GM18867 (cell line): ENCODE measurements at regions not wholly inside any gene's neighbourhood (a gene's known extent, or its start where the extent isn't known, plus 50 kb on each side); places are given as distances from the start of the nearest gene placed in this dataset.
"Not testable (repeated sequence)": the region's sequence is repeated elsewhere in the genome, so short reads cannot be mapped to it uniquely, and the experiment has no call there.

Experiments
- ATAC-seq: cut with Tn5 transposase; IDR thresholded peaks from one replicate; pipeline ENCODE4 v1.9.1; 2021; ENCODE audit warnings: mild to moderate bottlenecking, moderate library complexity; ENCODE audit not compliant: unreplicated experiment

DNA sequence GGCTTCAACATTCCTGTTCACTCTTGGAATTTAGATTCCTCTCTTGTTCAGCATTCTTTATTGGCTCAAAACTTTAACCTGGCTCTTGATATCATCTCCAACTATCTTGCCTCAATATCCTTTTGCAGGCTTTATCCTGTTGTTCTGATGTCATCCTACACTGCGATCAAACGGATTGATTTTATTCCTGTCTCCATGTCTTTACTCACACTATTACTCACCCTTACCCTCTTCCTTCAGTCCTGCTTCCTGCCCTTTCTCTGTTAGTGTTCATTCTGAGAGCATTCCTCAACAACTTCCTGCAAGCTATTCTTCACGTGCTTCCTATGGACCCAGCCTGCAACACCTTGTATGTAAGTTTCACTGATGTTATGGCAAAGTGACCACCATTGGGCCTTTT lies 264.7 kb downstream of the RNF152 start:
- no peak for ATAC-seq

DNA sequence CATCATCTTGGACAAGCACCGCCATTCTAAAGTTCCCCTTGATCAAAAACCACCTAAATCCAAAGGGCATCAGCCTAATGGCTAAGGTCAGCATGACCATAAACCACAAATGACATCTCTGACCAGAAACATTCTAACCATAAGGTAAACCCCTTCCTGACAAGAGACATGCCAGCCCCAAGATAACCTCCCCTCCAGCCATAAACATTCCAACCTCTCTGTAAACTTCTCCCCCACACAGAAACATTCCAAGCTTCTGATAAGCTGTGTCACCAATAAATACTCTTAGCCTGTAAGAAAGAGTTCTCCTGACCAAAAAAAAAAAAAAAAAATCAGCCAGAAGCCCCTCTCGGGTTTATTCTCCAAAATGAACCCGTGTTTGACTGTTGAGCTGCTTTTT lies 268.2 kb downstream of the RNF152 start:
- not testable (repeated sequence) for ATAC-seq

DNA sequence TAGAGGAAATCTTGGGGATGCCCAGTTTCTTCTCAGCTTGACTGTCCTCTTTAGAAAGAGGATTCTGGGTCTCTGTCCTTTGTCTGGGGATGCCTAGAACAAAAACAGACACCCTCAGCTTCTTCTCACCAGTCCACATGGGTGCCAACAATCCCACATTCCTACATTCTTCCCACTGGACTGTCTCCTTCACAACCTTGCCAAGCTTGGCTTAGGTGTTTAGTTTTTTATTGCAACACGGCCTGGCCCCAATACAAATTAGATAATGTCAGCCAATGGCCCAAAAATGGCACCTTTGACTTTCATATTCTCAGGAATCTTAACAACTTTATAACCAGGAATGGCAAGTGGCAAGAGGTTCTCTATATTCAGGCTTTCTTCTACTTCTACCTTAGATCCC lies 273.0 kb downstream of the RNF152 start:
- no peak for ATAC-seq

- no peak for ATAC-seq
Observed at GRCh38 chr18:61618816-61619215, 274.0 kb downstream of the RNF152 start.

GRCh38 chr18:61616111-61616610 lies 276.6 kb downstream of the RNF152 start:
- ATAC-seq, result no peak

DNA sequence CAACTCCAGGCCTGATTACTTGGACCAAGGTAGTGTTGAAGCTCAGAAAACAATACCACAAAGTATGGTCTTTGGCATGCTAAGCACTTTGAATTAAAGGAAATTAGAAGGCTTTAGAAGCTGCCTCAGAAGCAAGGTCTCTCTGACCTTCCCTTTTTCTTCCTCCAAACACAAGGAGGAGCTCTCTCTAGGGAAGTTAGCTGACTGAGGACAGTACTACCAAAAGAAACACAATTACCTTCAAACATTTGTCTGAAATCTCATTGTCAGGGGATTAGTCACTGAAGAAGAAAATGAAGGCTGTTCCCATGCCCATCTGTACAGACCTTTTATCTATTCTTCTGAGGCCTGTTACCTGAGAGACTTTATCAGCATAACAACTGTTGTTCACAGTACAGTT lies 279.3 kb downstream of the CDH20 start:
- no peak for ATAC-seq

DNA sequence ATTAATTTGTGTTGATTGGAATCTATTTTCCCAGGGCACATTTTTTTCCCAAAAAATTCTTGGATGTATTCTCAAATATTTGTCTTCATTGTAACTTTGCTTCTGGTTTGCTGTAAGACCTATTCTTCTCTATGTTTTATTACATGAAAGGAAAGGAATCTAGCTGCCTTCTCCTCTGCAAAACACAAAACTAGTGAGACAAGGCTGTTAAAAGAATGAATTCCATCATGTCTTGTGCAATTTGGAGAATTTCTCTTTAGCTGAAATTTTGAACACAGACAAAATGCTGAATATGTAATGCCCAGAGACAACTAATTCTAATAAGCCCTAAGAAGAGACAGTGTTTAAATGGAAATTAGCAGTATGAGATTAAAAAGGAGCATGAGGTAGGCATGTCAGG lies 275.9 kb downstream of the CDH20 start:
- no peak for ATAC-seq

DNA sequence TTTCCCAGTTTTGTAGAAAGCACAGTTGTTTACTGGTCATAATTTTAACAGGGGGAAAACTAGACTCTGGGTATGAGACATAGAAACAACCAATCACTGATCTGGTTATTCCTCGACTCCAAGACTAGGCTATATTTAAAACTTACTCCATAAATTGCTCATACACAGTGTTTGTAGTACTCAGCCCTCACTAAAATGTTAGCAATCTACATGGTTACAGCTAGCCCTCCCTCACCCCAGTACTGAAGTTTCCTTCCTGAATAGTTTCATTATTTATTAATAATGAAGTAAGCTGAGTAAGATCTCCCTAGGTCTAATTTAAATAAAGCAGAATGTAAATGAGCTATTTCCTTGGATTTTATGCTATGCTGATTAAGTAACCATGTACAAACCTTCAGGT lies 275.1 kb downstream of the CDH20 start:
- ATAC-seq, result no peak

DNA sequence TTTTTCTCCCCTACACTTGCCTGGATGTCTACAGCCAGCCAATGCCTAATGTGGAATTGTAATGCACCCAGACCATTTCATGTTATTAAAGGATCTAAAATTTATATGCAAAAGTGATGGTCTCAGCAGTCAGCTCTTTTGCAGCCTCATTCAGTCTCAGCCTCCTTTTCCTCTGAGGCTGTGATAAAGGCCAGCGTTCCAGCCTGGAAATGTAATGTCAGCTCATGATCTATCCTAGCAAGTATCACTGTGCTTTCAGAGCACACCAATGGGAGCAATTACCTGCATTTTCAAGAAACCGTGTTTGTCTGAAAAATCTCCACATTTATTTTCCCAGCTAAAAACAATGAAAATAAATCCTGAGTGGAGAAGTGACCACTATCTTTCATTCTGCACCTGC lies 274.6 kb downstream of the CDH20 start:
- no peak for ATAC-seq

- ATAC-seq, result no peak
Observed at GRCh38 chr18:61606759-61607158, 273.5 kb downstream of the CDH20 start.

DNA sequence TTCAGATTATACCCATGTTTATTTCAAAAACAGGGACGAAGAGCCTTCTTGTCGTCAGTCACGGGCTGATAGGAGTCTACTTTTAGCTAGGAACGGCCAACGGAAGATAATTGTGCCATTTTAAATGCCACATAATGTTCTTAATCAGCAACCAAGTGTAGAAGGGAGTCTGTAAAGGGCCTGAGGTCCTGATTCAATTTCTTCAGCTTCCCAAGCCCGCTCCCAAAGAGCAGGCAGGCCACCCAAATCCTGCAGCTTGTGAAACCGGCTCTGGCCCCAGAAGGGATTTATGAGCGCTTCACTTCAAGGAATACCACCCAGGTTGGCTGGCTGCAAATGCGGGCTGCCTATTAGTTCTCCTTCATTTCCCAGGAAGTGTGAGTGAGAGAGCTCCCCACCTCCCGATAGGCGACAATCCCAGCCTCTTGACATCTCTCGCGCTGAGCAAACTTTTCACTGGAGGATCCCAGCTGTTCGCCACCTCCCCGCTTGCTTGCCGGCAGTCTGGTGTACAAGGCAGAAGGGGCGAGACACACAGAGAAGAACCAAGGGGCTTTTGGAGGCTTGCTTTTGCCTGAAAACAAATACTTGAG lies 272.9 kb downstream of the CDH20 start:
- no peak for ATAC-seq

DNA sequence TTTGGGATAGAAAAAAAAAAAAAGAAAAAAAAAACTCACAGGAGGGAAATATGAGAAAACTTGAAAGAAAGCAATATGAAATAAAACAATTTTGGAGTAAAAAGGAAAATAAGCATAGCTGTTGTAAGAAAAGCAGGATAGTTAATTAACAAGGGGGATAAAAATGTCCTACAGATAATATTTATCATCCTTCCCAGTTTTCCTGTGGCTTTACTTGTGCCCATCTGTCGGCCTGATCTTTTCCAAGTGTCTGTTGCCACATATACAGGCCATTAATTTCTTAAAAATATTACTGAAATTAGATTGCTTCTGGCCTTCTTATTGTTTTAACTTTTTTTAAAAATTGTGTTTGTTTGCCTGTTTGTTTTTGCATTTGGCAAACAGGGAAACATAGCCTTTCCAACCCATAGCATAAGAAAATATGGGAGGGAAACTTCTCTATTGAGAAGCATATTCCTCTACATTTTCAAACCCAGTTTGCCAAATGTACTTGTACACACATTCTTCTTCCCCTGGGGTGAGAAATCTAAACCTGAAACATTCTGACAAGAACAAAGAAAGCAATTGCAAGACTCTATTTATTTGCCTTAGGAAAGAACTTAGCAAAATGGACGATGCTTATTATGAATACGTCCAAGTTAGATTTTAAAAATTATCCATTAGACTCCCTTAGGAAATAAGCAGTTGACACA lies 272.3 kb downstream of the CDH20 start:
- ATAC-seq, result no peak
